ENCODE measurements at regions not wholly inside any gene's neighbourhood (a gene's known extent, or its start where the extent isn't known, plus 50 kb on each side); places are given as distances from the start of the nearest gene placed in this dataset.

GRCh38 chr20:1820138-1821079 is 74.8 kb upstream of the SIRPA start:
- intact Hi-C loops (cut with micrococcal nuclease; ENCODE audit: unreplicated experiment) = no loop called here
- Histone ChIP-seq H3K4me1 (ENCODE audit: insufficient read depth, low read length, poor library complexity, severe bottlenecking) (no peaks in the 10 kb centered on the region), H3K4me2 (ENCODE audit: low read length) (no peak overlapping the region), H3K9me3 (ENCODE audit: low read length) (peaks cover 13% of the 10 kb centered on the region; the same call in 1 of the 2 replicates), H2AFZ (ENCODE audit: low read length) (no peak overlapping the region), H4K20me1 (ENCODE audit: insufficient read depth, low read length) (no peaks in the 10 kb centered on the region), H3K79me2 (ENCODE audit: insufficient read depth, low read depth, low read length) (no peaks in the 10 kb centered on the region), H3K36me3 (ENCODE audit: insufficient read depth, low read length) (no peaks in the 10 kb centered on the region), H3K27ac (ENCODE audit: low read depth, low read length, poor library complexity, severe bottlenecking) (no peak overlapping the region), H3K4me3 (ENCODE audit: low read depth, low read length, poor library complexity, severe bottlenecking) (no peak overlapping the region), H3K9me2 (ENCODE audit: insufficient read depth, low read length) (no peaks in the 10 kb centered on the region)
- no peak for TF ChIP-seq EZH2phosphoT487 (IDR thresholded peaks at IDR 0.05; ENCODE audit: borderline replicate concordance, low read depth, low read length)
- no peak for TF ChIP-seq CTCF (conservative IDR thresholded peaks at IDR 0.05; ENCODE audit: low read length)
- POLR2A ChIA-PET = no interaction called here
- BruUV-seq (replicated peaks) = no TSS peak
- CTCF ChIA-PET (ENCODE audit: unreplicated experiment) = no interaction called here
- no peak for DNase-seq (ENCODE audit: low spot score)

GRCh38 chr20:1819311-1820137 is 75.7 kb upstream of the SIRPA start:
- Histone ChIP-seq H3K9me3 (ENCODE audit: low read length) (peaks cover 13% of the 10 kb centered on the region; the same call in 1 of the 2 replicates), H3K27ac (ENCODE audit: low read depth, low read length, poor library complexity, severe bottlenecking) (no peak overlapping the region), H3K79me2 (ENCODE audit: insufficient read depth, low read depth, low read length) (no peaks in the 10 kb centered on the region), H4K20me1 (ENCODE audit: insufficient read depth, low read length) (no peaks in the 10 kb centered on the region), H3K36me3 (ENCODE audit: insufficient read depth, low read length) (no peaks in the 10 kb centered on the region), H3K4me1 (ENCODE audit: insufficient read depth, low read length, poor library complexity, severe bottlenecking) (no peaks in the 10 kb centered on the region), H3K4me2 (ENCODE audit: low read length) (no peak overlapping the region), H3K9me2 (ENCODE audit: insufficient read depth, low read length) (no peaks in the 10 kb centered on the region), H3K4me3 (ENCODE audit: low read depth, low read length, poor library complexity, severe bottlenecking) (no peak overlapping the region), H2AFZ (ENCODE audit: low read length) (no peak overlapping the region)
- no TSS peak for BruUV-seq (replicated peaks)
- no peak for DNase-seq (ENCODE audit: low spot score)
- ChIA-PET POLR2A (interaction anchor here (0.6 kb wide), 1 partner anchor 724 kb away, joined by 3 read pairs; no protein-coding TSS in a partner anchor), CTCF (ENCODE audit: unreplicated experiment) (no interaction called here)
- intact Hi-C loops (cut with micrococcal nuclease; ENCODE audit: unreplicated experiment) = no loop called here
- TF ChIP-seq CTCF (conservative IDR thresholded peaks at IDR 0.05; ENCODE audit: low read length) (no peak), EZH2phosphoT487 (IDR thresholded peaks at IDR 0.05; ENCODE audit: borderline replicate concordance, low read depth, low read length) (no peak)
